ENCODE measurements at regions not wholly inside any gene's neighbourhood (a gene's known extent, or its start where the extent isn't known, plus 50 kb on each side); places are given as distances from the start of the nearest gene placed in this dataset.

GRCh38 chr13:99104396-99104795 lies 96.3 kb upstream of the UBAC2 start:
- Histone ChIP-seq H3K4me3 (ENCODE audit: low read length) (no peak overlapping the region), H3K27ac (ENCODE audit: low read depth, low read length) (no peak overlapping the region), H3K36me3 (ENCODE audit: insufficient read depth, low read length) (no peaks in the 10 kb centered on the region), H3K4me1 (ENCODE audit: insufficient read depth, low read length) (no peaks in the 10 kb centered on the region), H3K27me3 (ENCODE audit: insufficient read depth, low read length) (no peaks in the 10 kb centered on the region), H3K9ac (ENCODE audit: low read depth, low read length) (no peak overlapping the region), H3K9me3 (ENCODE audit: insufficient read depth, low read depth, low read length) (no peaks in the 10 kb centered on the region)
- 94% methylated on average over 9 of the region's 9 CpGs for WGBS

DNA sequence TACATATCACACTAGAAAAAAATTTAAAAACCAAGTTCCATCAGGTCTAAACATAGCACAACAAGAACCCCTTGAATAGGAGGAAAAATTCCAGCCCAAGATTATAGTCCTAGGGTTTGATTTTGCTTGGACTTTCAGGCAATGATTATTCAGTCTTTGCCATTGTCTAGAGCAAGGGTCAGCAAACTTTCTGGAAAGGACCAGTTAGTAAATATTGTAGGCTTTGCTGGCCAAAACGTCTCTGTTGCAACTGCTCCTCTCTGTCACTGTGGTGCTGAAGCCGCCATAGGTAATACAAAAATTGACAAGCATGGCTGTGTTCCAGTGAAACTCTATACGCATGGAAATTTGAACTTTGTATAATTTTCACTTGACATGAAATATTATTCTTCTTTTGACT lies 95.5 kb upstream of the UBAC2 start:
- Histone ChIP-seq H3K4me3 (ENCODE audit: low read length) (no peak overlapping the region), H3K27me3 (ENCODE audit: insufficient read depth, low read length) (no peaks in the 10 kb centered on the region), H3K9me3 (ENCODE audit: insufficient read depth, low read depth, low read length) (no peaks in the 10 kb centered on the region), H3K36me3 (ENCODE audit: insufficient read depth, low read length) (no peaks in the 10 kb centered on the region), H3K27ac (ENCODE audit: low read depth, low read length) (no peak overlapping the region), H3K9ac (ENCODE audit: low read depth, low read length) (no peak overlapping the region), H3K4me1 (ENCODE audit: insufficient read depth, low read length) (no peaks in the 10 kb centered on the region)
- 88% methylated on average over 3 of the region's 3 CpGs for WGBS

DNA sequence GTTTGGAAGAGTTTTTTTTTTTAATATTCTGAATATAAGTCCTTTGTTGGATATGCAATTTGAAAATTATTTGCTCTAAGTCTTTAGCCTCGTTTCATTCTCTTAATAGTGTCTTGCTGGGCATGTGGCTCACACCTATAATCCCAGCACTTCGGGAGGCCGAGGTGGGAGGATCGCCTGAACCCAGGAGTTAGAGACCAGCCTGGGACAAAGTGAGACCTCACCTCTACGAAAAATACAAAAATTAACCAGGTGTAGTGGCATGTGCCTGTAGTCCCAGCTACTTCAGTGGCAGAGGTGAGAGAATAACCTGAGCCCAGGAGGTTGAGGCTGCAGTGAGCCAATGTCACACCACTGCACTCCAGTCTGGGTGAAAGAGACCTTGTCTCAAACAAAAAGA lies 87.3 kb upstream of the UBAC2 start:
- Histone ChIP-seq H3K27ac (ENCODE audit: low read depth, low read length) (no peak overlapping the region), H3K9ac (ENCODE audit: low read depth, low read length) (no peak overlapping the region), H3K36me3 (ENCODE audit: insufficient read depth, low read length) (no peaks in the 10 kb centered on the region), H3K4me1 (ENCODE audit: insufficient read depth, low read length) (0 out of 2 replicates have a peak, but pooled peaks cover 5% of the 10 kb centered on the region), H3K4me3 (ENCODE audit: low read length) (no peak overlapping the region), H3K9me3 (ENCODE audit: insufficient read depth, low read depth, low read length) (no peaks in the 10 kb centered on the region), H3K27me3 (ENCODE audit: insufficient read depth, low read length) (no peaks in the 10 kb centered on the region)
- WGBS: 87% methylated on average over 5 of the region's 5 CpGs

DNA sequence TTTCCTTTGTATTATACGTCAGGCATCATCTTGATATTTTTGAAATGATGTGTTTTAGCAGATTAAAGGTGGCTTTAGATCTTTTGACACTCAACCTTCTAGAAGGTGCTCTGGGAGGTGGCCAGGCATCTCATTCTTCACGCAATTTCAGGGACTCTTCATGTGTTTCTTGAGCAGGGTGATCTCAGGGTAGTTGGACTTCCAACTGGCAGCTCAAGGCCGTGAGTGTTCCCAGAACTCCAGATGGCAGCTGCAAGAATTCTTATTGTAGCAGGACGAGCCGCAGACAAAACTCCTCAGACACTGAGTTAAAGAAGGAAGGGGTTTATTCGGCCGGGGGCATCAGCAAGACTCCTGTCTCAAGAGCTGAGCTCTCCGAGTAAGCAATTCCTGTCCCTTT lies 82.5 kb upstream of the UBAC2 start:
- no peaks in the 10 kb centered on the region for H3K9me3 ChIP-seq (ENCODE audit: insufficient read depth, low read depth, low read length)
- H3K36me3 ChIP-seq (ENCODE audit: insufficient read depth, low read length): no peaks in the 10 kb centered on the region
- no peak overlapping the region for H3K27ac ChIP-seq (ENCODE audit: low read depth, low read length)
- no peak overlapping the region for H3K9ac ChIP-seq (ENCODE audit: low read depth, low read length)
- peaks cover 15% of the 10 kb centered on the region for H3K4me1 ChIP-seq (ENCODE audit: insufficient read depth, low read length)
- no peak overlapping the region for H3K4me3 ChIP-seq (ENCODE audit: low read length)
- peaks cover 14% of the 10 kb centered on the region for H3K27me3 ChIP-seq (ENCODE audit: insufficient read depth, low read length)
- 88% methylated on average over 8 of the region's 8 CpGs for WGBS

DNA sequence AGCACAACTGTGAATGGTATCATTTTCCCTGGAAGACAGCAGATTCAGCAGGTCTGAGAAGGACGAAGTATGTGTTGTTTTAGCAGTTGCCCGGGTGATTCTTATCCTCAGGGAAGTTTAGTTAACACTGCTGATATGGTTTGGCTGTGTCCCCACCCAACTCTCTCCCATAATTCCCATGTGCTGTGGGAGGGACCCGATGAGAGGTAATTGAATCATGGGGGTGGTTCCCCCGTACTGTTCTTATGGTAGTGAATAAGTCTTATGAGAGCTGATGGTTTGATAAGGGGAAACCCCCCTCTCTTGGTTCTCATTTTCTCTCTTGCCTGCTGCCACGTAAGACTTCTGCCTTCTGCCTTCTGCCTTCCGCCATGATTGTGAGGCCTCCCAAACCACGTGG lies 81.0 kb upstream of the UBAC2 start:
- no peaks in the 10 kb centered on the region for H3K36me3 ChIP-seq (ENCODE audit: insufficient read depth, low read length)
- H3K27me3 ChIP-seq (ENCODE audit: insufficient read depth, low read length): peaks cover 29% of the 10 kb centered on the region
- 93% methylated on average over 5 of the region's 7 CpGs for WGBS
- no peaks in the 10 kb centered on the region for H3K9me3 ChIP-seq (ENCODE audit: insufficient read depth, low read depth, low read length)
- H3K27ac ChIP-seq (ENCODE audit: low read depth, low read length): no peak overlapping the region
- no peak overlapping the region for H3K9ac ChIP-seq (ENCODE audit: low read depth, low read length)
- no peak overlapping the region for H3K4me3 ChIP-seq (ENCODE audit: low read length)
- H3K4me1 ChIP-seq (ENCODE audit: insufficient read depth, low read length): peaks cover 15% of the 10 kb centered on the region

DNA sequence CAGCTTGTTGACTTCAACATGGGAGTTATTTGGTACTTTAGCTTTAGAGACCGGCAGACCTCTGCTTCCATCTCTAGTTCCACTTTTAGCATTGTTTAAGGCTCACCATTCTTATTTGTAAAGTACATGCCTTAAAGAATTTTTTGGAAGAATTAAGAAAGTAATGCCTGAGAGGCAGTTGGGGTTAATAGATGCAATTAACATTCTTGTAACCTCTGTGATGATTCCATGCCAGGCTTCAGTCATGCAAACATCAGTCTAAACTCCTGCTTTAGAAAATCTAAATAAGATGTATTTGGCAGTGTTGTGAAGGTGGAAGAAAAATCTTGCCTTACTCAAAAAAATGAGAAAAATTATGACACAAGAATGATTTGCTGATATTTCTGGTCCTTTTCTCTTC lies 79.9 kb upstream of the UBAC2 start:
- H3K27me3 ChIP-seq (ENCODE audit: insufficient read depth, low read length): peaks cover 29% of the 10 kb centered on the region
- H3K9ac ChIP-seq (ENCODE audit: low read depth, low read length): no peak overlapping the region
- H3K4me3 ChIP-seq (ENCODE audit: low read length): no peak overlapping the region
- H3K36me3 ChIP-seq (ENCODE audit: insufficient read depth, low read length): no peaks in the 10 kb centered on the region
- no peak overlapping the region for H3K27ac ChIP-seq (ENCODE audit: low read depth, low read length)
- H3K4me1 ChIP-seq (ENCODE audit: insufficient read depth, low read length): peaks cover 15% of the 10 kb centered on the region
- no peaks in the 10 kb centered on the region for H3K9me3 ChIP-seq (ENCODE audit: insufficient read depth, low read depth, low read length)
- WGBS: 56% methylated on average over 1 of the region's 1 CpG

DNA sequence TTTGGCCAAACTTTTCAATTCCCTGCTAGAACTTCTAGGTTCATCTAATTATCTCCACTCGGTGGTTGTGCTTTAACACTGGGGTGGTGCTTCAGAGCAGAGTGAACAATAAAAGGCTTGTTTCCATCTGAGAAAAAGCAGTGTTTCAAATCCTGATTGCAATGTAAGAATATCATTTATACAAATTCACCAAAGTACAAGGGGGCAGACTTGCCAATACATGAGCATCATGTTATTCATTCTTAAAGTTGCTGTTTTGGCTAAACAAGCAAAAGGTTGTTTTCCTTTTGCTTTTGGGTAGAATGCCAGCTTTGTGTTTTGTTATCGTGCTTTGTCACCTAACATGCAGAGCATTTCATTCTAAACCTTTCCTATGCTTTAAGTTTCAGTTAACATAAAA lies 78.5 kb upstream of the UBAC2 start:
- peaks cover 15% of the 10 kb centered on the region for H3K4me1 ChIP-seq (ENCODE audit: insufficient read depth, low read length)
- WGBS: 84% methylated on average over 2 of the region's 2 CpGs
- peaks cover 29% of the 10 kb centered on the region for H3K27me3 ChIP-seq (ENCODE audit: insufficient read depth, low read length)
- no peaks in the 10 kb centered on the region for H3K36me3 ChIP-seq (ENCODE audit: insufficient read depth, low read length)
- H3K4me3 ChIP-seq (ENCODE audit: low read length): no peak overlapping the region
- no peak overlapping the region for H3K9ac ChIP-seq (ENCODE audit: low read depth, low read length)
- H3K27ac ChIP-seq (ENCODE audit: low read depth, low read length): no peak overlapping the region
- no peaks in the 10 kb centered on the region for H3K9me3 ChIP-seq (ENCODE audit: insufficient read depth, low read depth, low read length)

DNA sequence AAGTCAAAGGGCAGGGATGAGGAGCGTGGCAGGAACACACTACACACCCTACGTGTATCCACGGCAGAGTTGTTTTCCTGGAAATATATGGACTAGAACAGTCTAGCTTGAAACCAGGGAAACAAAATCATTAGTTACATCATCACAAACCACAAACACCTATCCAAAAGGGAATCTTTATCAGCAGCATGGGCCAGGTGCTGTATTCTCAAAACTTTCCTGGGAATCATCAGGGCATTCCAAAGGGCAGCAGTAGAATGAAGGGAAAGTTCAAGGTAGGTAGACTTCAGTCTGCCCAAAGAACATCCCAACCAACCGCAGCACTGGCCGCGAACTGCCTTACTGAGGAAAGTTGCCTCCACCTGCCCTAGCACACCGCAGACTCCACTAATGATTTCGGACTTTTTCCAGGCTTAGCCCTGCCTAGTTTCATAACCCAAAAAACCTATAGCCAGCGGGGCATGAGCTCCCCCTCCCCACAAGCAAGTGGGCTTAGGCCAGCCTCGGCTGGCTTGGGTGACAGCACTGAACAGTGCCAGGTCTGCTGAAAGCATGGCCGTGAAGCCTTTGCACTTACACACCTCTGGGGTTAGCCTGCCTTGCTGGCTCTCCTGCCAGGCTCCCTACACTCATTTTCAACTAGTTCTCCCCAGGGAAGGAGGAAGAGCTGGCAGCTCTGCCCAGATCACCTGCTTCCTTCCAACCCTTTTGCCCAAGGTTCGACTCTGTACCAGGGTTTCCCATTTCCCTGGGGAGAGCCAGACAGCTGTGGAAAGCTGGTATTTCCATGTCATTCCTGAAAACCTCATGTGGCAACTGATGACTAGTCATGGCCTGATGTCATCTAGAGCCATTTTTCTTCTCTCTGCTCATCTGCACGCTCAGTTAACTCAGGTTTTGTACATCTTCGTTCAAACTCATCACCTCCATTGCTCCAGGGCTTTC lies 77.3 kb upstream of the UBAC2 start:
- H3K9me3 ChIP-seq (ENCODE audit: insufficient read depth, low read depth, low read length): no peaks in the 10 kb centered on the region
- peaks cover 15% of the 10 kb centered on the region for H3K4me1 ChIP-seq (ENCODE audit: insufficient read depth, low read length)
- H3K27me3 ChIP-seq (ENCODE audit: insufficient read depth, low read length): peaks cover 29% of the 10 kb centered on the region
- WGBS: 85% methylated on average over 14 of the region's 14 CpGs
- H3K36me3 ChIP-seq (ENCODE audit: insufficient read depth, low read length): no peaks in the 10 kb centered on the region
- H3K4me3 ChIP-seq (ENCODE audit: low read length): no peak overlapping the region
- H3K9ac ChIP-seq (ENCODE audit: low read depth, low read length): no peak overlapping the region
- H3K27ac ChIP-seq (ENCODE audit: low read depth, low read length): no peak overlapping the region

GRCh38 chr13:99124046-99124400 lies 76.6 kb upstream of the UBAC2 start:
- 92% methylated on average over 1 of the region's 1 CpG for WGBS
- Histone ChIP-seq H3K9ac (ENCODE audit: low read depth, low read length) (no peak overlapping the region), H3K4me3 (ENCODE audit: low read length) (no peak overlapping the region), H3K9me3 (ENCODE audit: insufficient read depth, low read depth, low read length) (no peaks in the 10 kb centered on the region), H3K27ac (ENCODE audit: low read depth, low read length) (no peak overlapping the region), H3K27me3 (ENCODE audit: insufficient read depth, low read length) (peaks cover 29% of the 10 kb centered on the region), H3K36me3 (ENCODE audit: insufficient read depth, low read length) (no peaks in the 10 kb centered on the region), H3K4me1 (ENCODE audit: insufficient read depth, low read length) (peaks cover 15% of the 10 kb centered on the region)

DNA sequence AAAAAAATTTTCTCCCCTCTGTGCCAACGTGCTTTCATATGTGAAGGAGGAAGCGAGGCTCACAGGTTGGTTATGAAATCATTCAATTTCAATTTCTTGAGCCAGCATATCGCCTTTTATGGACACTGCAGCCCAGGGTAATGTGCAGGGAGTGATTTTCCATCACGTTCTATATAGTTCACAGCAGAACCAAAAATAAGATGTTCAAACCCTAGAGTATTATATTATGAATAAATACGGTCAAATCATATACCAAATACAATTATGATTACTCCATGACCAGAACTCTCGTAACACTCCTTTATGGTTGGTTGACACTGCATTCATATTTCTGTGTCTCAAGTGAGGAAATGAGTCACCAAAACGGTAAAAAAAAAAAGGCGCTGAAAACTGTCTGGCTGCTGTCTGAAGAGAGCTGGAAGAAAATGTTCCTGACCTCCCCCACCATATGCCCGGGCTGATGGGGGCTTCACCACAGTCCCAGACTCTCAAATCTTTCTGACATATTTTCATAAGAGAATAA lies 75.8 kb upstream of the UBAC2 start:
- Histone ChIP-seq H3K27me3 (ENCODE audit: insufficient read depth, low read length) (peaks cover 26% of the 10 kb centered on the region), H3K27ac (ENCODE audit: low read depth, low read length) (no peak overlapping the region), H3K9me3 (ENCODE audit: insufficient read depth, low read depth, low read length) (no peaks in the 10 kb centered on the region), H3K36me3 (ENCODE audit: insufficient read depth, low read length) (no peaks in the 10 kb centered on the region), H3K9ac (ENCODE audit: low read depth, low read length) (no peak overlapping the region), H3K4me3 (ENCODE audit: low read length) (no peak overlapping the region), H3K4me1 (ENCODE audit: insufficient read depth, low read length) (peaks cover 10% of the 10 kb centered on the region)
- WGBS: 91% methylated on average over 8 of the region's 9 CpGs

GRCh38 chr13:99125326-99125915 lies 75.2 kb upstream of the UBAC2 start:
- 95% methylated on average over 9 of the region's 9 CpGs for WGBS

More at GRCh38 chr13:99125326-99125915, 75.2 kb upstream of the UBAC2 start:
- H3K27me3 ChIP-seq (ENCODE audit: insufficient read depth, low read length): peaks cover 24% of the 10 kb centered on the region
- H3K9ac ChIP-seq (ENCODE audit: low read depth, low read length): no peak overlapping the region
- H3K27ac ChIP-seq (ENCODE audit: low read depth, low read length): no peak overlapping the region
- H3K36me3 ChIP-seq (ENCODE audit: insufficient read depth, low read length): no peaks in the 10 kb centered on the region
- no peaks in the 10 kb centered on the region for H3K9me3 ChIP-seq (ENCODE audit: insufficient read depth, low read depth, low read length)
- no peak overlapping the region for H3K4me3 ChIP-seq (ENCODE audit: low read length)
- peaks cover 8% of the 10 kb centered on the region for H3K4me1 ChIP-seq (ENCODE audit: insufficient read depth, low read length)
